ENCODE measurements at regions not wholly inside any gene's neighbourhood (a gene's known extent, or its start where the extent isn't known, plus 50 kb on each side); places are given as distances from the start of the nearest gene placed in this dataset.
A peak's percentile ranks its signal among the peaks of the same experiment; 100 is the strongest.
"Not testable (repeated sequence)": the region's sequence is repeated elsewhere in the genome, so short reads cannot be mapped to it uniquely, and the experiment has no call there.

DNA sequence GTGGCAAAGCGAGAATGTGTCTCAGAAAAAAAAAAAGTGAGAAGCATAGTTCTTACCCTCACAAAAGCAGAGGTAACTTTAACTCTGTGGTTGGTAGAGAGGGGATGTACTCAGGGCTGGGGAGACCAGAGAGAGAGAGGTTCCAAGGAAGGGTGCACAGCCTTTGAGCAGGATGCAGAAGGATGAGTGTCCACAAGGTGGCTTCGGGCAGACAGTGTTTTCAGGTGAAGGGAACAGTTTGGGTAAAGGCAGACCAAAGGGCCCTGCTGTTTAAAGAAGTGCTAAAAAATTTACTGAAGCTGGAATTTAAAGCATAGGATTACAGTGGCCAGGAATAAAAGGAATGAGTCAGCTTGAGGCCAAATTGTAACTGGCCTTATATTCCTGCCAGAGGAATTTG lies 2240.6 kb downstream of the EPHA3 start:
- H3K4me3 Mint-ChIP-seq, H3K36me3 Mint-ChIP-seq, H3K27ac Mint-ChIP-seq, H3K27me3 Mint-ChIP-seq, H3K4me1 Mint-ChIP-seq: not testable (repeated sequence)
- peaks cover 0 to 10% (median 3%) of the 10 kb centered on the region in 3 donors for H3K9me3 Mint-ChIP-seq

- H3K27me3 Mint-ChIP-seq, H3K4me1 Mint-ChIP-seq, H3K9me3 Mint-ChIP-seq, H3K4me3 Mint-ChIP-seq, H3K36me3 Mint-ChIP-seq, H3K27ac Mint-ChIP-seq: not testable (repeated sequence)
Observed at GRCh38 chr3:91349072-91349471, 2241.7 kb downstream of the EPHA3 start.

DNA sequence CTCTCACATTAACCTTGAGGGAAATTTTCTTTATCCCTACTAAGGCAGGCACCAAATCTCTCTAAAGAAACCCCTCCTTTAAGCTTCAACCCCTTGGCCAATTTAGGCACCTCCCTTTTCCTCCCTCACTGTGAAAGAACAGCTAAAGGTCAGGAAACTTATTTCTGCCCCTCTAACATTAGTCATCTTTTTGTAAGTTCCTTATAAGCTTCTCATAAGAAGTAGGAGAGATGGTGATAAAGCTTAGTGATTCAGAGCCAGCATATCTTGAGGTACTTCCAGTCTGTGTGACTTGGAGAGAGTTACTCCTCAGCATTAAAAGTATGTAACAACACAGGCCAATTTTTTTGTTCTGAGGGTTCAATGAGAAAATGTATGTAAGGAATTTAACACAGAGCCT lies 2244.7 kb downstream of the EPHA3 start:
- not testable (repeated sequence) for H3K27ac Mint-ChIP-seq, H3K27me3 Mint-ChIP-seq, H3K9me3 Mint-ChIP-seq, H3K4me1 Mint-ChIP-seq, H3K4me3 Mint-ChIP-seq, H3K36me3 Mint-ChIP-seq

DNA sequence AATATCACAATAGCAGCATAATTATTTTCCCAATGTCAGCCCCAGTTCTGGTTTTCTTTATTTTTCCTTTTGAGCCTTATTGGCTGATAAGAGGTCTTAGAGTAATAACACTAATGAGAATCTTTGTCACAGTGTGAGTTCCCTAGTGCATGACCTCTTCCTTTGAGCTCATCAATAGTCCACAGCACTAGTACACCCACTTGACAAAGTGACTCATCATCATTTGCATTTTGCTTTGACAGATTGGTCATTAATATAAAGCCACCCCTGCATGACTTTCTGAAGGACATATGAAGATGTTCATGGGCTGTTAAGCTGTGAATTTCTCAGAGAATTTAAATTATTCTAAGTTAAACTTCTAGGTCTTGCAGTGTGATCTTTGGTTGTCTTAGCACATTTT lies 2251.9 kb downstream of the EPHA3 start:
- H3K9me3 Mint-ChIP-seq: peaks cover under 1 to 12% (median 3%) of the 10 kb centered on the region in 3 donors
- H3K36me3 Mint-ChIP-seq, H3K4me3 Mint-ChIP-seq, H3K27me3 Mint-ChIP-seq, H3K27ac Mint-ChIP-seq, H3K4me1 Mint-ChIP-seq: not testable (repeated sequence)

DNA sequence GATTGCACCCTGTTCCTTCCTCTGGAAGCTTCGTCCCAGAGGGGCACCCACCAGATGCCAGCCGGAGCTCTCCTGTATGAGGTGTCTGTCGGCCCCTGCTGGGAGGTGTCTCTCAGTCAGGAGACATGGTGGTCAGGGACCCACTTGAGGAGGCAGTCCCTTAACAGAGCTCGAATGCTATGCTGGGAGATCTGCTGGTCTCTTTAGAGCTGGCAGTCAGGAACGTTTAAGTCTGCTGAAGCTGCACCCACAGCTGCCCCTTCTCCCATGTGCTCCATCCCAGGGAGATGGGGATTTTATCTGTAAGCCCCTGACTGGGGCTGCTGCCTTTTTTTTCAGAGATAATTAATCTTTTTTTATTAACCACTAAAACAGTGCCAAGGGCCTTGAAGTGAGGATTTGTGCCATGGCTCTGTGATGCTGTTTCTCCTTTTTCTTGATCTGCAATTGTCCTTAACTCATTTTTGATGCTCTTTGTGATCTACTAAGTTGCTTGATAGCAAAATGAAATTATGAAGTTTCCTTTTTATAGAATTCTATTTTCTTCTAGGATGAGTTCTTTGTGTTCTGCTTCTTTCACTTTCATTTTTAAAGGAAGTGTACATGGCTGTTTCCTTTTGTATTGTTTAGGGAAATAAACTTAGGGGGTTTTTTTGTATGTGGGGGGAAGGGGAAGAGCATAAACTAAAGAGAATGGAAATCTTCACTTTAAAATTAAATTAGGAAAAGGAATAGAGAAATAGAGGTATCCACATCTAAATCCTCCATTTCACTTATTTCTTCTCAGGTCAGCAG lies 2275.9 kb downstream of the EPHA3 start:
- H3K36me3 Mint-ChIP-seq, H3K27me3 Mint-ChIP-seq, H3K4me1 Mint-ChIP-seq, H3K4me3 Mint-ChIP-seq: not testable (repeated sequence)
- Mint-ChIP-seq H3K27ac (peak overlapping the region in 1 of 3 donors; percentile 39), H3K9me3 (peaks cover 1 to 14% (median 6%) of the 10 kb centered on the region in 3 donors)

- not testable (repeated sequence) for H3K27me3 Mint-ChIP-seq, H3K4me3 Mint-ChIP-seq, H3K36me3 Mint-ChIP-seq, H3K4me1 Mint-ChIP-seq, H3K9me3 Mint-ChIP-seq, H3K27ac Mint-ChIP-seq
Observed at GRCh38 chr3:91403938-91404337, 2296.5 kb downstream of the EPHA3 start.

DNA sequence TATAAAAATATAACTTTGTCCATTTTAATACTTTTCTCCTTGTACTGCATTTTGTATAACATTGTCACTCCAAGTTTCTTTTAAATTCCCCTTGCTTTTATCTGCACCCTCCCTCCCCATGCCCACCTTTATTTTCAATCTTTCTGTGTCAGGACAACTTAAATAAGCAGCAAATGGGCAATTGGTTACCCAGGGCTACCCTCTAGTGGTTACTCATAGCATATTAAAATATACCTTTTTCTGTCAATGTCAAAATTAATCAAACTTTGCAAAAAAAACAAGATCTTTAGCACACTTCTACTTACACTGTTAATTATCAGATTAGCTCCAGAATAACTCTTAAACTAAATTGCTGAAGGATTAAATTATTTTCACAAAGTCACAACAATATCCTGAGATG lies 2334.6 kb downstream of the EPHA3 start:
- not testable (repeated sequence) for H3K36me3 Mint-ChIP-seq, H3K27me3 Mint-ChIP-seq, H3K27ac Mint-ChIP-seq, H3K4me1 Mint-ChIP-seq, H3K4me3 Mint-ChIP-seq, H3K9me3 Mint-ChIP-seq

DNA sequence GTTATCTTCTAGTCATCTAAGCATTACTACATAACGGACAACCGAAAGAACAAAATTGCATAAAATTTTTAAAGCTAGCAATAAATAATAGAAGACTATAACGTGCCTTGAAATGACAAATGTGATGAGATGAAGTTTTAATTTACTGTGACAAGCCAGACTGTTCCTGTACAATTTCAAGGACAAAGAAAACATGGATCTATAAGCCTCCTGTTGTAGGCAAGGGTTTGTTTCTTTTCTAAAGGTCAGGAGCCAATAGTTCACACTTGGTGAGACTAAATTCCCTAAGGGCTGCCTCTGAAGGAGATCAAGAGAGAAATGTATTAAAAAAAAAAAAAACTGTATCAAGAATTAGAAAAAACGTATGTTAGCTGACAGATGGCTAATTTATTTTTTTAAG lies 2335.1 kb downstream of the EPHA3 start:
- not testable (repeated sequence) for H3K4me3 Mint-ChIP-seq, H3K4me1 Mint-ChIP-seq, H3K36me3 Mint-ChIP-seq, H3K27ac Mint-ChIP-seq, H3K9me3 Mint-ChIP-seq, H3K27me3 Mint-ChIP-seq

DNA sequence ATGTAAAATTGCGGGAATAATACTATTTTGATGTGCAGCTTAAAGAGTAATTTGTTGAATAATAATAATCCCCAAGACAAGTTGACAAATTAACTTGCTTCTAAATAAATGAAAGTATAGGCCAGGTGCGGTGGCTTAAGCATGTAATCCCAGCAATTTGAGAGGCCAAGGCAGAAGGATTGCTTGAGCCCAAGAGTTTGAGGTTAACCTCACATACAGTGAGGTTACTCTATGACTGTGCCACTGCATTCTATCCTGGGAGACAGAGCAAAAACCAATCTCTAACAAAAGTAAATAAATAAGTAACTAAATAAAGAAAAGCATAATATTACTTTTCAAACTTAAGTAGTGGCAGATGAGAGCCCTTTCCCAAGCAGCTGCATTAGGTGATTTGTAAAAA lies 2341.0 kb downstream of the EPHA3 start:
- H3K4me1 Mint-ChIP-seq, H3K9me3 Mint-ChIP-seq, H3K27ac Mint-ChIP-seq, H3K36me3 Mint-ChIP-seq, H3K4me3 Mint-ChIP-seq, H3K27me3 Mint-ChIP-seq: not testable (repeated sequence)

DNA sequence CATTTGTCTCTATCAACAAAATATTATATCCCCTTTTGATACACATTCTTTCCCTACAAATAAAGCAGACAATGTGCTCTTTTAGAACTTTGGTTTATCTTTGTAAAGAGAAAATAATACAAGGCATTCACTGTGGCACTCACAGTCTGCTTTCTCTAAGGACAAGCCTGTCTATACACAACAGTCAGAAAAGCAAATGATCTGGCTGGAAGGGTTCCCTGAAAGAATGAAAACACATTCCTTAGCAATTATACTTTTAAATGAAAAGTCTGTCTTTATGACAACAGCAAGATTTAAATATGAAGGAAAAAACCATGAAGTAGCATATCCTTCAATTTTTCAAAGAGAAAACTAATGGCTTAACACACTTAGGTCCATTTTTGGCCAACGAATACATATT lies 2359.1 kb downstream of the EPHA3 start:
- not testable (repeated sequence) for H3K4me3 Mint-ChIP-seq, H3K4me1 Mint-ChIP-seq, H3K9me3 Mint-ChIP-seq, H3K27ac Mint-ChIP-seq, H3K36me3 Mint-ChIP-seq, H3K27me3 Mint-ChIP-seq

GRCh38 chr3:91469251-91469650 lies 2361.8 kb downstream of the EPHA3 start:
- H3K4me1 Mint-ChIP-seq, H3K27ac Mint-ChIP-seq, H3K36me3 Mint-ChIP-seq, H3K9me3 Mint-ChIP-seq, H3K4me3 Mint-ChIP-seq, H3K27me3 Mint-ChIP-seq: not testable (repeated sequence)

DNA sequence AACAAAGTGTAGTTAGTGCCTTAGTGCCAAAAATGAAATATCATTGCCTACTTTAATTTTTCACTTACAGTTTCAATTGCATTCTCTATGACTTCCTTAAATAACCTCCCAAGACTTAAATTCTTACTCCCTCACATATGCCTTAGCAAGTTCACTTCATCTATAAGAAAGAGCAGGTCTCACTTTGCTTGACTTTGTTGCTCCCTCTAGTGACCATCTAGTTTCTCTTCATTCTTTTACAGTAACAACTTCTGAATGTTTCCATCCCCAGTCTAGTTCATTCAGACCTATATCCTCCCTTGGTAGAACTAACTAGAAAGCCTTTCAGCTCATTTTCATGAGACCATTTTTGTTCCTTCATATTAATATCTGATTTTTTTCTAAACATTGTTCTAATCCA lies 2377.6 kb downstream of the EPHA3 start:
- H3K27me3 Mint-ChIP-seq, H3K27ac Mint-ChIP-seq, H3K4me1 Mint-ChIP-seq, H3K9me3 Mint-ChIP-seq, H3K4me3 Mint-ChIP-seq, H3K36me3 Mint-ChIP-seq: not testable (repeated sequence)

DNA sequence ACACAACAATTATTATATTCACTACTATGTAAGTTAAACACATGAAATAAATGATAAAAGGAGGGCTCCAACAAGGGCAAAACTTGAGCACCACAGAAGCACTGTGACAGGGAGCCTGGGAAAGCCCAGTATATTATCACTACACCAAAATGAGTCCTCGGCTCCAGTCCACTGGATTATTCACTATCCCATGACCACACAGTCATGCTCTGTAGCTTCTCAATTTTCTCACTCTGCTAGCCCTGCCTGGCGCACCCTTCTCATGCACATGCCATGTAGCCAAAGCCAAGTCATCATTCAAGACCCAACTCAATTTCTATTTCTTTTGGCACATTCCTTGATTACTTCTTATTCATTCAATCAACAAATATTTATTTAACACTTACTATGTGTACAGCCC lies 2378.5 kb downstream of the EPHA3 start:
- not testable (repeated sequence) for H3K27ac Mint-ChIP-seq, H3K9me3 Mint-ChIP-seq, H3K27me3 Mint-ChIP-seq, H3K4me1 Mint-ChIP-seq, H3K36me3 Mint-ChIP-seq, H3K4me3 Mint-ChIP-seq

DNA sequence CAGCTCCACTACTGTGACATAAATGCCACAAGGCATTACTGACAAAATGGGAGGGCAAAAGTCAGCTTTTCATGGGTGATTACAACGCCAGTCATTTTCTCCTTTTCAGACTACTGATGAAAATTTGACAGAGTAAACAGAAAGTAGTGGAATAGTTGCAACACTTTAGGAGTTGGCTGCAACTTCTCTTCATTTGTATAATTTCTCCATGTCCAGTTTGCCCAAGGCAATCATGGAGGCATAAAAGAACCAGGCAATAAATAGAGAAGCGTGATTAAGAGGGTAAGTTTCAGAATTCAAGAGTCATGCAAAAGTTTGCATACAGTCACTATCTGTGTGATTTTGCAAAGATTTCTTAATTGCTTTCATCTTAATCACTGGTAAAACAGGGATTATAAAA lies 2390.3 kb downstream of the EPHA3 start:
- not testable (repeated sequence) for H3K27ac Mint-ChIP-seq, H3K4me1 Mint-ChIP-seq, H3K9me3 Mint-ChIP-seq, H3K36me3 Mint-ChIP-seq, H3K27me3 Mint-ChIP-seq, H3K4me3 Mint-ChIP-seq

- H3K9me3 Mint-ChIP-seq, H3K4me1 Mint-ChIP-seq, H3K4me3 Mint-ChIP-seq, H3K27me3 Mint-ChIP-seq, H3K36me3 Mint-ChIP-seq, H3K27ac Mint-ChIP-seq: not testable (repeated sequence)
Observed at GRCh38 chr3:91499850-91500249, 2392.4 kb downstream of the EPHA3 start.

DNA sequence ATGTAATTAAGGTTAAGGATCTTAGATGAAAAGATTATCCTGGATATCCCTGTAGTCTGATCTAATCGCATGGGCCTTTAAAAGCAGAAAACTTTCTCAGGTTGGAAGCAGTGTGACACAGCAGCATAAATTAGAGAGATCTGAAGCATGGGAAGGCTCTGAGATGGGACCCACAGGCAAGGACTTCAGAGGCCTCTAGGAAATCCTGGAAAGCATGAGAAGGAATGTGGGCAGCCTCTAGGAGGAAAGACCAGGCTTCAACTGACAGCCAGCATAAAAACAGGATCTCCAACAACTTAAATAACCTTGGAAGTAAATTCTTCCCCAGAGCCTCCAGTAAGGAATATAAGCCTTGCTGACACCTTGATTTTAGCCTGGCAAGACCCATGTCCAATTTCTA lies 2397.5 kb downstream of the EPHA3 start:
- H3K9me3 Mint-ChIP-seq, H3K4me1 Mint-ChIP-seq, H3K27me3 Mint-ChIP-seq, H3K27ac Mint-ChIP-seq, H3K36me3 Mint-ChIP-seq, H3K4me3 Mint-ChIP-seq: not testable (repeated sequence)

All from IgD-negative memory B cell (primary cell).